ENCODE measurements at regions not wholly inside any gene's neighbourhood (a gene's known extent, or its start where the extent isn't known, plus 50 kb on each side); places are given as distances from the start of the nearest gene placed in this dataset.
"Not testable (repeated sequence)": the region's sequence is repeated elsewhere in the genome, so short reads cannot be mapped to it uniquely, and the experiment has no call there.

DNA sequence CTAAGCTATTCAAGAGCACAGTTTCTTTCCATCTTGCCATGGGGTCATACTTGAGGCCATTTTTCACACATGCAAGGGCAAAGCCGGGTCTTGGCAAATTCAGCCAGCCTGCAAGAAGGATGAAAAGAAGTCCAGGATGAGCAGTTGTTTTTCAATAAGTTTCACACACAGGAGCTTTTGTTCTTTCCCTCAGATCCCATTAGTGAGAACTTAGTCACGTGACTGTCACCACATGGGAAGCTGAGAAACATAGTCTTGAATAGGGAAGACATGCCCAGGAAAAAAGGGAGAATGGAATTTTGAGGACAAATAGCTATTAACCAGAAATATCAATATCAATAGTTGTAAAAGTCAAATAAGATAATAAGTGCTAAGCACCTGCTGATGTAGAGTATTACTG is 137.7 kb downstream of the AHR start:
- no peaks in the 10 kb centered on the region for H3K9me3 ChIP-seq (ENCODE audit: control insufficient read depth, insufficient read depth, low read length)
- H3K9me2 ChIP-seq (replicated peaks; ENCODE audit: control insufficient read depth, low read length): no peaks in the 10 kb centered on the region
- H3F3A ChIP-seq (ENCODE audit: control insufficient read depth, insufficient read depth): no peaks in the 10 kb centered on the region
- no peak overlapping the region for H3K27ac ChIP-seq (ENCODE audit: low read depth, low read length)
- H3K4me1 ChIP-seq (ENCODE audit: control insufficient read depth, low read length): no peaks in the 10 kb centered on the region
- no peak overlapping the region for H3K4me3 ChIP-seq (ENCODE audit: low read length)
- H3K4me2 ChIP-seq (ENCODE audit: low read length): no peak overlapping the region
- no peaks in the 10 kb centered on the region for H3K36me3 ChIP-seq (ENCODE audit: control insufficient read depth, low read length)
- TF ChIP-seq, protein P1, sequence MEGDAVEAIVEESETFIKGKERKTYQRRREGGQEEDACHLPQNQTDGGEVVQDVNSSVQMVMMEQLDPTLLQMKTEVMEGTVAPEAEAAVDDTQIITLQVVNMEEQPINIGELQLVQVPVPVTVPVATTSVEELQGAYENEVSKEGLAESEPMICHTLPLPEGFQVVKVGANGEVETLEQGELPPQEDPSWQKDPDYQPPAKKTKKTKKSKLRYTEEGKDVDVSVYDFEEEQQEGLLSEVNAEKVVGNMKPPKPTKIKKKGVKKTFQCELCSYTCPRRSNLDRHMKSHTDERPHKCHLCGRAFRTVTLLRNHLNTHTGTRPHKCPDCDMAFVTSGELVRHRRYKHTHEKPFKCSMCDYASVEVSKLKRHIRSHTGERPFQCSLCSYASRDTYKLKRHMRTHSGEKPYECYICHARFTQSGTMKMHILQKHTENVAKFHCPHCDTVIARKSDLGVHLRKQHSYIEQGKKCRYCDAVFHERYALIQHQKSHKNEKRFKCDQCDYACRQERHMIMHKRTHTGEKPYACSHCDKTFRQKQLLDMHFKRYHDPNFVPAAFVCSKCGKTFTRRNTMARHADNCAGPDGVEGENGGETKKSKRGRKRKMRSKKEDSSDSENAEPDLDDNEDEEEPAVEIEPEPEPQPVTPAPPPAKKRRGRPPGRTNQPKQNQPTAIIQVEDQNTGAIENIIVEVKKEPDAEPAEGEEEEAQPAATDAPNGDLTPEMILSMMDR (IDR thresholded peaks at IDR 0.05; ENCODE audit: low read depth, low read length, poor library complexity, severe bottlenecking): no peak
- no peak for TF ChIP-seq EZH2phosphoT487 (IDR thresholded peaks at IDR 0.05; ENCODE audit: borderline replicate concordance, low read length)
- no peaks in the 10 kb centered on the region for H3K27me3 ChIP-seq (ENCODE audit: control insufficient read depth, low read length)
- no peaks in the 10 kb centered on the region for H4K20me1 ChIP-seq (ENCODE audit: control insufficient read depth, insufficient read depth, low read depth, low read length)
- H3K79me2 ChIP-seq (ENCODE audit: control insufficient read depth, low read length): no peaks in the 10 kb centered on the region

DNA sequence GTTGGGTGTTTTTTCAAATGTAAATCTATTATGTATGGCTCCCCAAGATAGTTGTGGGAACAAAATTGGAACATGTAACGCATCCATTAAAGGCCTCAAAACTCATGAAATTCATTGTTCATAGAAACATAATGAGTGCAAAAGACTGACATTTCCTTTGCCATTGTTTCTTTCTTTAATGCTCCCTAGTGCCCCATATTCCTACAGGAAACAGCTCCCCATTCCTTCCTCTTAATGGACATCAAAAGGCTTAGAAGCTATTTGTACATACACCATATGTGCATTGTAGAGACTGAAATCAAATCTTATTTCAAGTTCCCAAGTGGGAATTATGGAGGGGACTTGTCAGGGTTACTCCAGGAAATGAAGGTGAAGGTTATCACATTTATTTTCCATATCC is 139.1 kb downstream of the AHR start:
- Histone ChIP-seq H3K27ac (ENCODE audit: low read depth, low read length) (no peak overlapping the region), H4K20me1 (ENCODE audit: control insufficient read depth, insufficient read depth, low read depth, low read length) (no peaks in the 10 kb centered on the region), H3K4me1 (ENCODE audit: control insufficient read depth, low read length) (no peaks in the 10 kb centered on the region), H3F3A (ENCODE audit: control insufficient read depth, insufficient read depth) (no peaks in the 10 kb centered on the region), H3K27me3 (ENCODE audit: control insufficient read depth, low read length) (no peaks in the 10 kb centered on the region), H3K79me2 (ENCODE audit: control insufficient read depth, low read length) (no peaks in the 10 kb centered on the region), H3K9me3 (ENCODE audit: control insufficient read depth, insufficient read depth, low read length) (no peaks in the 10 kb centered on the region), H3K9me2 (replicated peaks; ENCODE audit: control insufficient read depth, low read length) (no peaks in the 10 kb centered on the region), H3K4me3 (ENCODE audit: low read length) (no peak overlapping the region), H3K36me3 (ENCODE audit: control insufficient read depth, low read length) (no peaks in the 10 kb centered on the region), H3K4me2 (ENCODE audit: low read length) (no peak overlapping the region)
- TF ChIP-seq, protein P1 (IDR thresholded peaks at IDR 0.05; ENCODE audit: low read depth, low read length, poor library complexity, severe bottlenecking): no peak
- TF ChIP-seq EZH2phosphoT487 (IDR thresholded peaks at IDR 0.05; ENCODE audit: borderline replicate concordance, low read length): no peak

DNA sequence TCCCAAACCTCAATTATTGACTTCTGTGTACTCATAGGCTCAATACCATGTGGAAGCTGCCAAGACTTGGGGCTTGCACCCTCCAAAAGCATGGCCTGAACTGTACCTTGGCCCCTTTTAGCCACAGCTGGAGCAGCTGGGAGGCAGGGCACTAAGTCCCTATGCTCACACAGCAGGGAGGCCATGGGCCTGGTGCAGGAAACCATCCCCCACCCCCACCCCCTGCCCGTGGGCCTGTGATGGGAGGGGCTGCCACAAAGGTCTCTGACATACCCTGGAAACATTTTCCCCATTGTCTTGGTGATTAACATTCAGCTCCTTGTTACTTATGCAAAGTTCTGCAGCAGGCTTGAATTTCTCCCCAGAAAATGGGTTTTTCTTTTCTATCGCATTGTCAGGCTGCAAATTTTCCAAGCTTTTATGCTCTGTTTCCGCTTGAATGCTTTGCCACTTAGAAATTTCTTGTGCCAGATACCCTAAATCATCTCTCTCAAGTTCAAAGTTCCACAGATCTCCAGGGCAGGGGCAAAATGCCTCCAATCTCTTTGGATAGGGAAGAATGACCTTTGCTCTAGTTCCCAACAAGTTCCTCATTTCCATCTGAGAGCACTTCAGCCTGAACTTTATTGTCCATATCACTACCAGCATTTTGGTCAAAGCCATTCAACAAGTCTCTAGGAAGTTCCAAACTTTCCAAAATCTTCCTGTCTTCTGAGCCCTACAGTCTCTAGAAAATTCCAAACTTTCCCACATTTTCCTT is 141.8 kb downstream of the AHR start:
- H3K36me3 ChIP-seq (ENCODE audit: control insufficient read depth, low read length); H3F3A ChIP-seq (ENCODE audit: control insufficient read depth, insufficient read depth); H3K4me3 ChIP-seq (ENCODE audit: low read length); H3K79me2 ChIP-seq (ENCODE audit: control insufficient read depth, low read length); H3K9me2 ChIP-seq (replicated peaks; ENCODE audit: control insufficient read depth, low read length); H3K9me3 ChIP-seq (ENCODE audit: control insufficient read depth, insufficient read depth, low read length); H3K27ac ChIP-seq (ENCODE audit: low read depth, low read length); H3K4me2 ChIP-seq (ENCODE audit: low read length); H3K4me1 ChIP-seq (ENCODE audit: control insufficient read depth, low read length); H3K27me3 ChIP-seq (ENCODE audit: control insufficient read depth, low read length); H4K20me1 ChIP-seq (ENCODE audit: control insufficient read depth, insufficient read depth, low read depth, low read length): not testable (repeated sequence)

DNA sequence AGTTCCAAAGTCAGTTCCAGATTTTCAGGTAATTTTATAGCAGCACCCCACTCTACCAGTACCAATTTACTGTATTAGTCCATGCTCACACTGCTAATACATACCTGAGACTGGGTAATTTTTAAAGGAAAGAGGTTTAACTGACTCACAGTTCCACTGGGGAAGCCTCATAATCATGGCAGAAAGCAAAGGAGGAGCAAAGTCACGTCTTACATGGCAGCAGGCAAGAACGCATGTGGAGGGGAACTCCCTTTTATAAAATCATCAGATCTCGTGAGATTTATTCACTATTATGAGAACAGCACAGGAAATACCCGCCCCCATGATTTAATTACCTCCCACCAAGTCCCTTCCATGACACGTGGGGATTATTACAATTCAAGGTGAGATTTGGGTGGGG is 142.4 kb downstream of the AHR start:
- Histone ChIP-seq H3K27ac (ENCODE audit: low read depth, low read length) (no peak overlapping the region), H3K36me3 (ENCODE audit: control insufficient read depth, low read length) (no peaks in the 10 kb centered on the region), H3K79me2 (ENCODE audit: control insufficient read depth, low read length) (no peaks in the 10 kb centered on the region), H3K9me2 (replicated peaks; ENCODE audit: control insufficient read depth, low read length) (no peaks in the 10 kb centered on the region), H3K9me3 (ENCODE audit: control insufficient read depth, insufficient read depth, low read length) (no peaks in the 10 kb centered on the region), H3K4me1 (ENCODE audit: control insufficient read depth, low read length) (no peaks in the 10 kb centered on the region), H3K4me3 (ENCODE audit: low read length) (no peak overlapping the region), H4K20me1 (ENCODE audit: control insufficient read depth, insufficient read depth, low read depth, low read length) (no peaks in the 10 kb centered on the region), H3K27me3 (ENCODE audit: control insufficient read depth, low read length) (no peaks in the 10 kb centered on the region), H3F3A (ENCODE audit: control insufficient read depth, insufficient read depth) (no peaks in the 10 kb centered on the region), H3K4me2 (ENCODE audit: low read length) (no peak overlapping the region)
- no peak for TF ChIP-seq EZH2phosphoT487 (IDR thresholded peaks at IDR 0.05; ENCODE audit: borderline replicate concordance, low read length)
- TF ChIP-seq, protein P1 (IDR thresholded peaks at IDR 0.05; ENCODE audit: low read depth, low read length, poor library complexity, severe bottlenecking): no peak

Measured in DOHH2 (cell line).